ENCODE measurements at regions not wholly inside any gene's neighbourhood (a gene's known extent, or its start where the extent isn't known, plus 50 kb on each side); places are given as distances from the start of the nearest gene placed in this dataset.
A peak's percentile ranks its signal among the peaks of the same experiment; 100 is the strongest.

DNA sequence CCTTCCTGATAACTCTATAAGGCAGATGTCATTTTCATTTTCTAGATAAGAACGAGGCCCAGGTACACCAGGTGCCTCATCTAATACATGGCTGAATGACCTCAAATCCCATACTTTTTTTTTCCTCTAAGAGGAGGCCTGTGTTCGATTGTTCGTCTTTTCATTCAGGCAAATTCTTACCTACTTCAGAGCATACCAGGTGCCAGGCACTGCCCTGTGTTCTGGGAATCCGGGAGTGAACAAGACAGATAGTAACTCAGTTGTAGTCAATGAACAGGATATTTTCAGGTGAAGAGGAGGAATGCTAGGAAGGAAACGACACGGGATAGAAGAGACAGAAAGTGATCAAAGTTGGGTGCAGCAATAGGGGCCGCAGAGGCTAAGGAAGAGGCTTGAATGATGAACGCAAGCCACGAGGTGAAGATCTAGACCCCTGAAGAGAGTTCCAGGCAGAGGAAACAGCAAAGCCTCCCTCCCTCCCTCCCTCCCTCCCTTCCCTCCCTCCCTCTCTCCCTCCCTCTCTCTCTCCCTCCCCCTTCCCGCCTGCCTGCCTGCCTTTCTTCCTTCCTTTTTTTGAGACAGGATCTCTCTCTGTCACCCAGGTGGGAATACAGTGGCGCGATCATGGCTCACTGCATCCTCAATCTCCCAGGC, 150.1 kb upstream of the ZNF217 start:
- intact Hi-C loops (cut with DNase I) = no loop called here
- Histone ChIP-seq H3K9me3 (no peaks in the 10 kb centered on the region), H3K4me1 (peaks cover 0 to 3% (median 0%) of the 10 kb centered on the region in 4 donors), H3K27me3 (no peaks in the 10 kb centered on the region), H3K4me3 (no peak overlapping the region), H3K36me3 (no peaks in the 10 kb centered on the region), H3K27ac (replicated peaks in 1 of 4) (no peak overlapping the region)
- TF ChIP-seq, protein P1, sequence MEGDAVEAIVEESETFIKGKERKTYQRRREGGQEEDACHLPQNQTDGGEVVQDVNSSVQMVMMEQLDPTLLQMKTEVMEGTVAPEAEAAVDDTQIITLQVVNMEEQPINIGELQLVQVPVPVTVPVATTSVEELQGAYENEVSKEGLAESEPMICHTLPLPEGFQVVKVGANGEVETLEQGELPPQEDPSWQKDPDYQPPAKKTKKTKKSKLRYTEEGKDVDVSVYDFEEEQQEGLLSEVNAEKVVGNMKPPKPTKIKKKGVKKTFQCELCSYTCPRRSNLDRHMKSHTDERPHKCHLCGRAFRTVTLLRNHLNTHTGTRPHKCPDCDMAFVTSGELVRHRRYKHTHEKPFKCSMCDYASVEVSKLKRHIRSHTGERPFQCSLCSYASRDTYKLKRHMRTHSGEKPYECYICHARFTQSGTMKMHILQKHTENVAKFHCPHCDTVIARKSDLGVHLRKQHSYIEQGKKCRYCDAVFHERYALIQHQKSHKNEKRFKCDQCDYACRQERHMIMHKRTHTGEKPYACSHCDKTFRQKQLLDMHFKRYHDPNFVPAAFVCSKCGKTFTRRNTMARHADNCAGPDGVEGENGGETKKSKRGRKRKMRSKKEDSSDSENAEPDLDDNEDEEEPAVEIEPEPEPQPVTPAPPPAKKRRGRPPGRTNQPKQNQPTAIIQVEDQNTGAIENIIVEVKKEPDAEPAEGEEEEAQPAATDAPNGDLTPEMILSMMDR (IDR thresholded peaks at IDR 0.05) = no peak
- TF ChIP-seq POLR2A (IDR thresholded peaks at IDR 0.05; ENCODE audit: low read depth) (no peak), POLR2AphosphoS5 (IDR thresholded peaks at IDR 0.05) (no peak), EP300 (IDR thresholded peaks at IDR 0.05) (no peak)
- 82% methylated on average over 12 of the region's 12 CpGs for WGBS
- DNase-seq (ENCODE audit: extremely low spot score) = no peak

DNA sequence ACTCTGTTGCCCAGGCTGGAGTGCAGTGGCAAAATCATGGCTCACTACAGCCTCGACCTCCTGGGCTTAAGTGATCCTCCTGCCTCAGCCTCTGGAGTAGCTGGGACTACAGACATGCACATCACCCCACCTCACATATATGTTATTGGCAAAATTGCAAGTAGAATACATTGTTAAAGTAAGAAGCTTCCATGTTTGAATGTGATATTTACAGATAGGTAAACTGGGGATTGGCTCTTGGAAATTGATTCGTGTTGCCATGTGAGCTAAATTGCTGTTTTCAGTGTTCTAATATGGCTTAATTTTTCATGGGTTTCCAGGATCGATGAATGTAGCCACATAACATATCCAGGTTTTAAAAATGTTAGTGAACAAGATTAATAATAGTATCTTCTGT, 149.0 kb upstream of the ZNF217 start:
- WGBS = 95% methylated on average over 3 of the region's 3 CpGs
- DNase-seq (ENCODE audit: extremely low spot score) = no peak

DNA sequence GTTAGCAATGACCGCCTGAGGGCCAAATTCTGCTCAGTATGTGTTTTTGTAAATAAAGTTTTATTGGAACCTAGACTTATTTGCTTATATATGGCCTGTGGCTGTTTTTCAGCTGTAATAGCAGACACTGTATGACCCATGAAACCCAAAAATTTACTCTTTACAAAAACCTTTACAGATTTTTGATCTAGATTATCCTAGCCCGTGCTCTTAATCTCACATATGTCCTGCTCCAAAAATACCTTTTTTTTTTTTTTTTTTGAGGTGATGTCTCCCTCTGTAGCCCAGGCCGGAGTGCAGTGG, 148.0 kb upstream of the ZNF217 start:
- H3K27me3 ChIP-seq = no peaks in the 10 kb centered on the region
- H3K36me3 ChIP-seq = no peaks in the 10 kb centered on the region
- TF ChIP-seq POLR2A (IDR thresholded peaks at IDR 0.05; ENCODE audit: low read depth) = no peak
- TF ChIP-seq EP300 (IDR thresholded peaks at IDR 0.05) = no peak
- no peak for TF ChIP-seq POLR2AphosphoS5 (IDR thresholded peaks at IDR 0.05)
- TF ChIP-seq, protein P1 (IDR thresholded peaks at IDR 0.05) = no peak
- 93% methylated on average over 3 of the region's 3 CpGs for WGBS
- DNase-seq (ENCODE audit: extremely low spot score) = no peak
- no peak overlapping the region for H3K4me3 ChIP-seq
- H3K4me1 ChIP-seq = peaks cover 2 to 19% (median 12%) of the 10 kb centered on the region in 4 donors
- no peak overlapping the region for H3K27ac ChIP-seq (replicated peaks in 1 of 4)
- H3K9me3 ChIP-seq = no peaks in the 10 kb centered on the region
- intact Hi-C loops (cut with DNase I) = no loop called here

More for the DNA sequence above, 149.0 kb upstream of the ZNF217 start:
- no peak overlapping the region for H3K4me3 ChIP-seq
- H3K4me1 ChIP-seq = peaks cover 0 to 9% (median 2%) of the 10 kb centered on the region in 4 donors
- H3K9me3 ChIP-seq = no peaks in the 10 kb centered on the region
- no peak overlapping the region for H3K27ac ChIP-seq (replicated peaks in 1 of 4)
- intact Hi-C loops (cut with DNase I) = no loop called here
- TF ChIP-seq, protein P1 (IDR thresholded peaks at IDR 0.05) = no peak
- TF ChIP-seq EP300 (IDR thresholded peaks at IDR 0.05) (no peak), POLR2A (IDR thresholded peaks at IDR 0.05; ENCODE audit: low read depth) (no peak), POLR2AphosphoS5 (IDR thresholded peaks at IDR 0.05) (no peak)
- no peaks in the 10 kb centered on the region for H3K36me3 ChIP-seq
- no peaks in the 10 kb centered on the region for H3K27me3 ChIP-seq

DNA sequence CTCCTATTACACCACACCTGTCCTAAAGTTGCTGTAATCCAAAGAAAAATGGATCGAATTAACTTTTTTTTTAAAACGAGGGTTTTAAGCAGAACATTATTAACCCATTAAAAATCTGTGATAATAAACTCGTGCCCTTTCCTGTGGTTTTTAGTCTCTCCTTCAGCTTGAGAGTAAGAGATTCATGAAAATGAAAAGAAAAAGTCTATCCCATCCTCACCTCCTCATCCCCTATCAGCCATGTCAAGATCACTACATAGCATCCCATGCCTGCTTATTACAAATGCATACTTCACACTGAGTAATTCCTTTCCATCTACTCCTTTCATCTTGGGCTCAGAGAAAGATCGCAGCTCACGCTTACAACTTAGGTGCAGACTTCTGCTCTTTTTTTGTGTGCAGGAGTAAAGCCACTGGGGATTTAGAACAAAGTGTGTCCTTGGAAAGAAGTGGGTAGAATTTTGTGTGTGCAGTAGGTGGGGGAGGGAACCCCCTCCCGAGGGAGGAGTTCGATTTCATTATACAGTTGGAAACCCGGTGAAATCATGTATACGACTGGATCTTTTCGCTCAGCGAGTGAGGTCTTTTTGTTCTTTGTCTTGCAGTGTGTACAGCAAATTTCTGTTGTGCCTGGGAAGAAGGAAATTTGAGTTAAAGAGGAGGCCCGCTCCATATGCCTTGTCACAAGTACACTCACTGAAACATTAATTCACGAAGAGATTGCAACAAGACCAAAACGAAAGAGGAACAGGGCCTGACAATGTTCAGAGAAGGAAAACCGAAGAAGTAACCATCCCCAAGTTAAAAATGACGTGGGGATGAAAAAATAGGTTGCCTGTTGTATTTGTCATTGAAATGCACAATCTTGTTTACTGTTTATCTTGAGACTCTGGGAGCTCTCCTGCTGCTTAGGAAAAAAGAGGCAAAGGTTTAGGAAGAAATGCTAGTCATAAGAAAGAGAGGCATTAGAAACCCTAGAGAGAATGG, 146.5 kb upstream of the ZNF217 start:
- Histone ChIP-seq H3K27ac (replicated peaks in 1 of 4) (peak overlapping the region in 1 of 4 donors; percentile 5), H3K27me3 (no peaks in the 10 kb centered on the region), H3K36me3 (no peaks in the 10 kb centered on the region), H3K4me3 (peak overlapping the region in 1 of 4 donors; percentile 18), H3K4me1 (peaks cover 3 to 27% (median 16%) of the 10 kb centered on the region in 4 donors), H3K9me3 (no peaks in the 10 kb centered on the region)
- 66% methylated on average over 16 of the region's 16 CpGs for WGBS
- TF ChIP-seq POLR2AphosphoS5 (IDR thresholded peaks at IDR 0.05) (no peak), POLR2A (IDR thresholded peaks at IDR 0.05; ENCODE audit: low read depth) (no peak), EP300 (IDR thresholded peaks at IDR 0.05) (no peak)
- TF ChIP-seq, protein P1 (IDR thresholded peaks at IDR 0.05) = no peak
- intact Hi-C loops (cut with DNase I) = no loop called here
- no peak for DNase-seq (ENCODE audit: extremely low spot score)
